IMR-90 (cell line): ENCODE measurements at regions not wholly inside any gene's neighbourhood (a gene's known extent, or its start where the extent isn't known, plus 50 kb on each side); places are given as distances from the start of the nearest gene placed in this dataset.

Experiments
- CEBPB ChIP-seq: IDR thresholded peaks from 2 replicates; pipeline ENCODE4 v1.6.1; 2012; ENCODE audit warnings: low read depth, low read length, improper control_type of control experiment
- MAZ ChIP-seq: IDR thresholded peaks from 2 replicates; pipeline ENCODE4 v1.6.1; 2012; ENCODE audit warnings: low read depth, mild to moderate bottlenecking, low read length, improper control_type of control experiment, moderate library complexity, borderline replicate concordance
- POLR2A ChIP-seq: IDR thresholded peaks from 2 replicates; pipeline ENCODE4 v1.6.1; 2012; ENCODE audit warnings: mild to moderate bottlenecking, low read depth, low read length
- RFX5 ChIP-seq: IDR thresholded peaks from 2 replicates; pipeline ENCODE4 v1.8.0; 2012; ENCODE audit warnings: low read depth, mild to moderate bottlenecking, low read length, moderate library complexity
- SMC3 ChIP-seq: fragments of 150-350 bp; IDR thresholded peaks from 2 replicates; pipeline ENCODE4 v1.6.1; 2016; ENCODE audit warnings: low read depth, mild to moderate bottlenecking, antibody characterized with exemption, low read length, moderate library complexity
- TF ChIP-seq, protein P1 (sequence below): conservative IDR thresholded peaks from 2 replicates; pipeline ENCODE4 v1.5.1; 2012; ENCODE audit warnings: mild to moderate bottlenecking, low read depth, low read length, improper control_type of control experiment
- TF ChIP-seq, protein P2 (sequence below): fragments of 150-350 bp; IDR thresholded peaks from 2 replicates; pipeline ENCODE4 v1.6.1; 2017; ENCODE audit warnings: mild to moderate bottlenecking, antibody characterized with exemption, low read length, low read depth

DNA sequence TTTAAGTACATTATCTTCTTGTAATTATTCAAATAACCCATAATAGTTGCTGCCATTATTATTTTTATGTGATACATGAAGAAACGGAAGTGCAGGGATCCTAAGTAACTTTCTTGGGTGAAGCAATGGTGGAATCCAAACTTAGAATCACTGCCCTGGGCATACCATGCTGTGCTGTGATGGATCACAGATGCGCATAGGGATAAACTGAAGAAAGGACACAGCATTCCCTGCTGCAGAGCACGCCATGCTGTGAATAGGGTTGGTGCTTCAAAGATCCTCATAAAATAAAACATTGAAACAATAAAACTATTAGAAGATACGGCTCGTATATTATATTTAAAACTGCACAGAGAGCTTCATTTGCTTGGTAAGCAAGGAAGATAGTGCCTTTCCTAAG is 211.7 kb upstream of the ADAMTS16 start:
- TF ChIP-seq, protein P1, sequence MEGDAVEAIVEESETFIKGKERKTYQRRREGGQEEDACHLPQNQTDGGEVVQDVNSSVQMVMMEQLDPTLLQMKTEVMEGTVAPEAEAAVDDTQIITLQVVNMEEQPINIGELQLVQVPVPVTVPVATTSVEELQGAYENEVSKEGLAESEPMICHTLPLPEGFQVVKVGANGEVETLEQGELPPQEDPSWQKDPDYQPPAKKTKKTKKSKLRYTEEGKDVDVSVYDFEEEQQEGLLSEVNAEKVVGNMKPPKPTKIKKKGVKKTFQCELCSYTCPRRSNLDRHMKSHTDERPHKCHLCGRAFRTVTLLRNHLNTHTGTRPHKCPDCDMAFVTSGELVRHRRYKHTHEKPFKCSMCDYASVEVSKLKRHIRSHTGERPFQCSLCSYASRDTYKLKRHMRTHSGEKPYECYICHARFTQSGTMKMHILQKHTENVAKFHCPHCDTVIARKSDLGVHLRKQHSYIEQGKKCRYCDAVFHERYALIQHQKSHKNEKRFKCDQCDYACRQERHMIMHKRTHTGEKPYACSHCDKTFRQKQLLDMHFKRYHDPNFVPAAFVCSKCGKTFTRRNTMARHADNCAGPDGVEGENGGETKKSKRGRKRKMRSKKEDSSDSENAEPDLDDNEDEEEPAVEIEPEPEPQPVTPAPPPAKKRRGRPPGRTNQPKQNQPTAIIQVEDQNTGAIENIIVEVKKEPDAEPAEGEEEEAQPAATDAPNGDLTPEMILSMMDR, result no peak
- TF ChIP-seq POLR2A, result no peak
- no peak for TF ChIP-seq RFX5
- no peak for TF ChIP-seq CEBPB
- no peak for TF ChIP-seq MAZ
- TF ChIP-seq SMC3, result no peak
- TF ChIP-seq, protein P2, sequence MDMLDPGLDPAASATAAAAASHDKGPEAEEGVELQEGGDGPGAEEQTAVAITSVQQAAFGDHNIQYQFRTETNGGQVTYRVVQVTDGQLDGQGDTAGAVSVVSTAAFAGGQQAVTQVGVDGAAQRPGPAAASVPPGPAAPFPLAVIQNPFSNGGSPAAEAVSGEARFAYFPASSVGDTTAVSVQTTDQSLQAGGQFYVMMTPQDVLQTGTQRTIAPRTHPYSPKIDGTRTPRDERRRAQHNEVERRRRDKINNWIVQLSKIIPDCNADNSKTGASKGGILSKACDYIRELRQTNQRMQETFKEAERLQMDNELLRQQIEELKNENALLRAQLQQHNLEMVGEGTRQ, result no peak
